Neural cell (in vitro differentiated cells): ENCODE measurements at regions not wholly inside any gene's neighbourhood (a gene's known extent, or its start where the extent isn't known, plus 50 kb on each side); places are given as distances from the start of the nearest gene placed in this dataset.

Experiments used
- H2AFZ ChIP-seq: fragments of 200-600, 300-800 bp; sonication (generic), shearing (Covaris generic); 2 replicates; pipeline ENCODE4 v1.6.0; 2014; ENCODE audit warnings: low read depth, mild to moderate bottlenecking, antibody characterized with exemption, low read length, moderate library complexity
- H3F3A ChIP-seq: fragments of 200-600 bp; shearing (Covaris generic); 2 replicates; pipeline ENCODE4 v1.6.1; 2016; ENCODE audit warnings: mild to moderate bottlenecking, moderate library complexity, mixed read lengths, antibody characterized with exemption, low read length; ENCODE audit not compliant: insufficient read depth, poor library complexity, severe bottlenecking
- H3K27ac ChIP-seq: fragments of 200-600, 300-800 bp; sonication (generic), shearing (Covaris generic); 2 replicates; pipeline ENCODE4 v1.5.1; 2014; ENCODE audit warnings: mild to moderate bottlenecking, low read length, moderate library complexity
- H3K27me3 ChIP-seq: fragments of 300-800, 200-600 bp; sonication (generic), shearing (Covaris generic); 2 replicates; pipeline ENCODE4 v1.6.0; 2014; ENCODE audit warnings: mild to moderate bottlenecking, low read depth, low read length, moderate library complexity; ENCODE audit not compliant: insufficient read depth
- H3K36me3 ChIP-seq: fragments of 300-800, 200-600 bp; sonication (generic), shearing (Covaris generic); 2 replicates; pipeline ENCODE4 v1.5.1; 2014; ENCODE audit warnings: mild to moderate bottlenecking, antibody characterized with exemption, low read length, moderate library complexity; ENCODE audit not compliant: insufficient read depth
- H3K4me2 ChIP-seq: fragments of 300-800, 200-600 bp; sonication (generic), shearing (Covaris generic); 2 replicates; pipeline ENCODE4 v1.6.0; 2014; ENCODE audit warnings: mild to moderate bottlenecking, low read length
- H3K4me3 ChIP-seq: fragments of 300-800, 200-600 bp; sonication (generic), shearing (Covaris generic); 2 replicates; pipeline ENCODE4 v1.5.1; 2014; ENCODE audit warnings: mild to moderate bottlenecking, low read length, moderate library complexity
- H3K79me2 ChIP-seq: fragments of 200-600 bp; shearing (Covaris generic); replicated peaks from 2 replicates; pipeline ENCODE4 v1.6.0; 2014; ENCODE audit warnings: mild to moderate bottlenecking, low read length, moderate library complexity; ENCODE audit not compliant: insufficient read depth
- H3K9ac ChIP-seq: fragments of 300-800, 200-600 bp; sonication (generic), shearing (Covaris generic); 2 replicates; pipeline ENCODE4 v1.6.1; 2016; ENCODE audit warnings: mild to moderate bottlenecking, low read length, mixed read lengths
- H3K9me2 ChIP-seq: fragments of 200-600 bp; shearing (Covaris generic); 2 replicates; pipeline ENCODE4 v1.6.1; 2016; ENCODE audit warnings: mild to moderate bottlenecking, low read length, mixed read lengths; ENCODE audit not compliant: insufficient read depth
- H3K9me3 ChIP-seq: fragments of 200-600, 300-800 bp; sonication (generic), shearing (Covaris generic); 2 replicates; pipeline ENCODE4 v1.6.1; 2016; ENCODE audit warnings: mild to moderate bottlenecking, mixed run types, low read length, moderate library complexity, mixed read lengths
- H4K20me1 ChIP-seq: fragments of 200-600 bp; shearing (Covaris generic); 2 replicates; pipeline ENCODE4 v1.6.1; 2016; ENCODE audit warnings: mild to moderate bottlenecking, mixed run types; ENCODE audit not compliant: insufficient read depth
- EP300 ChIP-seq: fragments of 450-650 bp; conservative IDR thresholded peaks from 2 replicates; pipeline ENCODE4 v1.6.1; 2014; ENCODE audit warnings: antibody characterized with exemption, mild to moderate bottlenecking, moderate library complexity; ENCODE audit not compliant: poor library complexity, severe bottlenecking
- EZH2 ChIP-seq: fragments of 200-600, 300-800 bp; shearing (Covaris generic), sonication (generic); IDR thresholded peaks from 2 replicates; pipeline ENCODE4 v1.6.1; 2014; ENCODE audit warnings: antibody characterized with exemption, low read length, borderline replicate concordance, mild to moderate bottlenecking; ENCODE audit not compliant: insufficient read depth, poor library complexity, severe bottlenecking
- MXI1 ChIP-seq: fragments of 450-650 bp; conservative IDR thresholded peaks from 2 replicates; pipeline ENCODE4 v1.6.1; 2014; ENCODE audit warnings: antibody characterized with exemption, mild to moderate bottlenecking; ENCODE audit not compliant: poor library complexity, severe bottlenecking
- POLR2AphosphoS5 ChIP-seq: IDR thresholded peaks from 2 replicates; pipeline ENCODE4 v1.6.1; 2012
- RAD21 ChIP-seq: fragments of 450-650 bp; conservative IDR thresholded peaks from 2 replicates; pipeline ENCODE4 v1.6.1; 2014; ENCODE audit warnings: antibody characterized with exemption, mild to moderate bottlenecking, moderate library complexity
- SMC3 ChIP-seq: fragments of 450-650 bp; conservative IDR thresholded peaks from 2 replicates; pipeline ENCODE4 v1.6.1; 2014; ENCODE audit warnings: antibody characterized with exemption, mild to moderate bottlenecking, moderate library complexity; ENCODE audit not compliant: poor library complexity
- TAF1 ChIP-seq: IDR thresholded peaks from 2 replicates; pipeline ENCODE4 v1.6.1; 2012; ENCODE audit warnings: low read depth
- TF ChIP-seq, protein P1 (sequence below): IDR thresholded peaks from 2 replicates; pipeline ENCODE4 v1.6.1; 2012; ENCODE audit warnings: borderline replicate concordance
- TF ChIP-seq, protein P2 (sequence below): fragments of 450-650 bp; IDR thresholded peaks from 2 replicates; pipeline ENCODE4 v1.5.1; 2014; ENCODE audit warnings: antibody characterized with exemption, mild to moderate bottlenecking, moderate library complexity; ENCODE audit not compliant: poor library complexity, severe bottlenecking

DNA sequence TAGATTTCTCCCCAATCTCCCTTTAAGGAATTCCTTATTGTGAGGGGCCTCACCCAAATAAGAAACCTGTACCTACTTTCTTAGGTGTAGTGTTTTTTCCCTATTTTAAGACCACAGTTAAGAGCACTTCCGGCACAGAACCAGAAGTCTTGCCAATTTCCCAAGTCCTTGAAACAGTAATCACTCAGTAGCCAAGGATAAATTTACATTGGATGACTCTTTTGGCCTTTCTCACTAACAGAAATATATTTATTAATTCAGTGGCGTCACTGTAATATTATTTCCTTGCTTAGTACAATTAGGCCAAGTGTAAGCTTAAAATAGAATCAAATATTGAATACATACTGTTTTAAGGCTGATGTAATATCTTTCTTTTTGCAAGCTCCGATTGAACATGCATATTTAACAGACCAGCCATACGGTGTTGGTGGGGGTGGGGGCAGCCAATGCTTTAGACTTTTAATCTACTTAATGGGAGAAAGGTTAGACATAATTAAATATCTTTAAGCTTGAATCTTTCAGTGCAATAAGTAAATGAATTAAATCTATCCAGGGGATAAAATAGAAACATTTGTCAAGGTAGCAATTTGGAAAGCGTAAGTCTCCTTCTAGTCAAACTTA lies 50.8 kb upstream of the ITGA6 start:
- no peaks in the 10 kb centered on the region for H4K20me1 ChIP-seq
- H3K4me2 ChIP-seq, result no peak overlapping the region
- no peaks in the 10 kb centered on the region for H3K27me3 ChIP-seq
- H3K9me2 ChIP-seq, result no peaks in the 10 kb centered on the region
- H3K27ac ChIP-seq, result no peak overlapping the region
- no peaks in the 10 kb centered on the region for H3F3A ChIP-seq
- no peaks in the 10 kb centered on the region for H3K9me3 ChIP-seq
- no peak overlapping the region for H3K9ac ChIP-seq
- no peak overlapping the region for H2AFZ ChIP-seq
- no peak overlapping the region for H3K4me3 ChIP-seq
- no peak for TF ChIP-seq POLR2AphosphoS5
- no peak for TF ChIP-seq MXI1
- no peak for TF ChIP-seq SMC3
- TF ChIP-seq, protein P1, sequence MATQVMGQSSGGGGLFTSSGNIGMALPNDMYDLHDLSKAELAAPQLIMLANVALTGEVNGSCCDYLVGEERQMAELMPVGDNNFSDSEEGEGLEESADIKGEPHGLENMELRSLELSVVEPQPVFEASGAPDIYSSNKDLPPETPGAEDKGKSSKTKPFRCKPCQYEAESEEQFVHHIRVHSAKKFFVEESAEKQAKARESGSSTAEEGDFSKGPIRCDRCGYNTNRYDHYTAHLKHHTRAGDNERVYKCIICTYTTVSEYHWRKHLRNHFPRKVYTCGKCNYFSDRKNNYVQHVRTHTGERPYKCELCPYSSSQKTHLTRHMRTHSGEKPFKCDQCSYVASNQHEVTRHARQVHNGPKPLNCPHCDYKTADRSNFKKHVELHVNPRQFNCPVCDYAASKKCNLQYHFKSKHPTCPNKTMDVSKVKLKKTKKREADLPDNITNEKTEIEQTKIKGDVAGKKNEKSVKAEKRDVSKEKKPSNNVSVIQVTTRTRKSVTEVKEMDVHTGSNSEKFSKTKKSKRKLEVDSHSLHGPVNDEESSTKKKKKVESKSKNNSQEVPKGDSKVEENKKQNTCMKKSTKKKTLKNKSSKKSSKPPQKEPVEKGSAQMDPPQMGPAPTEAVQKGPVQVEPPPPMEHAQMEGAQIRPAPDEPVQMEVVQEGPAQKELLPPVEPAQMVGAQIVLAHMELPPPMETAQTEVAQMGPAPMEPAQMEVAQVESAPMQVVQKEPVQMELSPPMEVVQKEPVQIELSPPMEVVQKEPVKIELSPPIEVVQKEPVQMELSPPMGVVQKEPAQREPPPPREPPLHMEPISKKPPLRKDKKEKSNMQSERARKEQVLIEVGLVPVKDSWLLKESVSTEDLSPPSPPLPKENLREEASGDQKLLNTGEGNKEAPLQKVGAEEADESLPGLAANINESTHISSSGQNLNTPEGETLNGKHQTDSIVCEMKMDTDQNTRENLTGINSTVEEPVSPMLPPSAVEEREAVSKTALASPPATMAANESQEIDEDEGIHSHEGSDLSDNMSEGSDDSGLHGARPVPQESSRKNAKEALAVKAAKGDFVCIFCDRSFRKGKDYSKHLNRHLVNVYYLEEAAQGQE, result no peak
- no peak for TF ChIP-seq RAD21
- no peak for TF ChIP-seq TAF1
- TF ChIP-seq EZH2, result no peak
- TF ChIP-seq EP300, result no peak
- TF ChIP-seq, protein P2, sequence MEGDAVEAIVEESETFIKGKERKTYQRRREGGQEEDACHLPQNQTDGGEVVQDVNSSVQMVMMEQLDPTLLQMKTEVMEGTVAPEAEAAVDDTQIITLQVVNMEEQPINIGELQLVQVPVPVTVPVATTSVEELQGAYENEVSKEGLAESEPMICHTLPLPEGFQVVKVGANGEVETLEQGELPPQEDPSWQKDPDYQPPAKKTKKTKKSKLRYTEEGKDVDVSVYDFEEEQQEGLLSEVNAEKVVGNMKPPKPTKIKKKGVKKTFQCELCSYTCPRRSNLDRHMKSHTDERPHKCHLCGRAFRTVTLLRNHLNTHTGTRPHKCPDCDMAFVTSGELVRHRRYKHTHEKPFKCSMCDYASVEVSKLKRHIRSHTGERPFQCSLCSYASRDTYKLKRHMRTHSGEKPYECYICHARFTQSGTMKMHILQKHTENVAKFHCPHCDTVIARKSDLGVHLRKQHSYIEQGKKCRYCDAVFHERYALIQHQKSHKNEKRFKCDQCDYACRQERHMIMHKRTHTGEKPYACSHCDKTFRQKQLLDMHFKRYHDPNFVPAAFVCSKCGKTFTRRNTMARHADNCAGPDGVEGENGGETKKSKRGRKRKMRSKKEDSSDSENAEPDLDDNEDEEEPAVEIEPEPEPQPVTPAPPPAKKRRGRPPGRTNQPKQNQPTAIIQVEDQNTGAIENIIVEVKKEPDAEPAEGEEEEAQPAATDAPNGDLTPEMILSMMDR, result no peak
- H3K79me2 ChIP-seq, result no peaks in the 10 kb centered on the region
- H3K36me3 ChIP-seq, result no peaks in the 10 kb centered on the region

DNA sequence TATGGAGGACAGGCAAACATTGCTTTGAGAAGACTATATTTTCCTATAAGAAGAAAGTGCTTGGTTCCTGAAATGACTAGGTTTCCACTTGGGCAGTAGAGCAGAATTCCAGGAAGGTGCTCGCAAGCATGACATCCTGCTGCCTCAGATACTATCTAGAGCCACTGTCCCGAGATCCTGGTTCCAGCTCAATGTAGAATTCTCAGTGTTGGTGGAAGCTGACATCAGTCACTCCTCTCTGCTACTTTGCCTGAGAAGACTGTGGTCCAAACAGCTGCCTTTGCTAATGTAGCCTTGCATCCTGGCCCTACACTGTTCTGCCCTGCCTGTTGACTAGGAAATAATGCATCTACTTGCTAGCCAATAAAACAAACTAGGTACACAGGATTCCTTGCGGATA lies 50.0 kb upstream of the ITGA6 start:
- H3K4me3 ChIP-seq, result no peak overlapping the region
- H3K27ac ChIP-seq, result no peak overlapping the region
- H2AFZ ChIP-seq, result no peak overlapping the region
- H3K9me2 ChIP-seq, result no peaks in the 10 kb centered on the region
- no peaks in the 10 kb centered on the region for H3K79me2 ChIP-seq
- no peaks in the 10 kb centered on the region for H3F3A ChIP-seq
- H4K20me1 ChIP-seq, result no peaks in the 10 kb centered on the region
- no peaks in the 10 kb centered on the region for H3K27me3 ChIP-seq
- H3K9me3 ChIP-seq, result no peaks in the 10 kb centered on the region
- H3K4me2 ChIP-seq, result no peak overlapping the region
- H3K9ac ChIP-seq, result no peak overlapping the region
- TF ChIP-seq MXI1, result no peak
- TF ChIP-seq RAD21, result no peak
- TF ChIP-seq POLR2AphosphoS5, result no peak
- no peak for TF ChIP-seq EZH2
- TF ChIP-seq, protein P1, result no peak
- TF ChIP-seq, protein P2, result no peak
- no peak for TF ChIP-seq TAF1
- TF ChIP-seq SMC3, result no peak
- no peak for TF ChIP-seq EP300
- H3K36me3 ChIP-seq, result no peaks in the 10 kb centered on the region
